Kidney (tissue), 13 donors: ENCODE measurements at regions not wholly inside any gene's neighbourhood (a gene's known extent, or its start where the extent isn't known, plus 50 kb on each side); places are given as distances from the start of the nearest gene placed in this dataset.

Source experiments
- DNase-seq, 5 donors: peaks; one replicate each; pipeline ENCODE4 v3.0.0-alpha.2; 2013 to 2020
- FAIRE-seq: peaks from 2 replicates; lab custom pipeline; 2012; peaks lifted over from hg19 to GRCh38; lab: Jason Lieb, UNC
- H3K27ac ChIP-seq, 2 donors: one replicate each; pipeline ENCODE4 v1.7.0; 2013; ENCODE audit warnings: low read depth in 2 of 2, low read length in 2 of 2, inconsistent platforms in 1 of 2
- H3K27me3 ChIP-seq: one replicate; pipeline ENCODE4 v1.7.1; 2013; ENCODE audit warnings: low read length, inconsistent platforms; ENCODE audit not compliant: control insufficient read depth, insufficient read depth
- H3K36me3 ChIP-seq, 3 donors: one replicate each; pipeline versions ENCODE4 v1.7.0 to v1.7.1; 2013; ENCODE audit warnings: low read length in 3 of 3, control low read depth in 1 of 3, inconsistent platforms in 1 of 3; ENCODE audit not compliant: insufficient read depth in 3 of 3, control insufficient read depth in 2 of 3
- H3K4me1 ChIP-seq, 3 donors: one replicate each; pipeline versions ENCODE4 v1.7.0 to v1.7.1; 2013; ENCODE audit warnings: low read length in 3 of 3, inconsistent platforms in 1 of 3, low read depth in 1 of 3; ENCODE audit not compliant: control insufficient read depth in 2 of 3, insufficient read depth in 2 of 3
- H3K4me3 ChIP-seq, 3 donors: one replicate each; pipeline versions ENCODE4 v1.7.0 to v1.8.1; 2013; ENCODE audit warnings: low read length in 3 of 3, control low read depth in 1 of 3, inconsistent platforms in 1 of 3
- H3K9ac ChIP-seq, 3 donors: one replicate each; pipeline versions ENCODE4 v1.7.0 to v1.7.1; 2013; ENCODE audit warnings: low read length in 3 of 3, control low read depth in 1 of 3, inconsistent platforms in 1 of 3
- H3K9me3 ChIP-seq, 3 donors: one replicate each; pipeline versions ENCODE4 v1.7.0 to v1.7.1; 2013; ENCODE audit warnings: low read length in 3 of 3, control low read depth in 1 of 3, inconsistent platforms in 1 of 3; ENCODE audit not compliant: control insufficient read depth in 2 of 3, insufficient read depth in 1 of 3
- intact Hi-C: fragments of 100-400 bp; cut with DNase I; formaldehyde crosslinking; loops from one replicate; pipeline ENCODE4 v1.11.1; 2022
- TF ChIP-seq, protein P1 (sequence below): IDR thresholded peaks from 3 replicates; pipeline ENCODE4 v1.5.1; 2012; ENCODE audit warnings: mild to moderate bottlenecking, moderate library complexity, borderline replicate concordance; ENCODE audit not compliant: insufficient read depth; ENCODE audit errors: extremely low read depth
- donor health status: control.
- donor health status: control.
- donor health status: control.
- donor health status: control.
- donor health status: control.
- donor health status: DM: yes; HTN: yes; CAD: no.
- donor health status: Normal renal cell carcinoma (clear cell type).

DNA sequence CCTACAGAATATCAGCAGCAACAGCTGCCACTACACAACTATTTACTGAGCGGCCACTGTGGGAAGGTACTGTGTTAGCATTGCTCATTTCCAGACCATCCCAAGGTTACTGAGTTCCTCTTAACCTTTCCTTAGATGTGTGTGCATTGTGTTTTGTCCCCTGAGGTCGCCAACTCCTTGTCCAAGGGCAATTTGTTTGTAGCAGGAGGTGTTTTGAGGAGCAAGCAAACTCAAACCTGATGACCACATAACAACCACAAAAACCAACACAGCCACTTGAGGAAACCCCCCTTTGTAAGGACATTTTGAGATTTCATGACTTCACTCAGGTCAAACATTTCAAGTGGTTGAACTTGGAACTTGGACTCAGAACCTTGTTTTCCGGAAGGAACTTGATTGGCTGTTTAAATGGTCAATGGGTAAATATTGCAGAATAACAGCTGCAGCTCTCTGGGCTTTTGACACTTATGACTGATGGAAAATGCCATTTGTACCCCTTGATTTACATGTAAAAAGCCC is 122.3 kb downstream of the MID1IP1 start:
- DNase-seq (no peak), FAIRE-seq (no peak)
- Histone ChIP-seq H3K27me3 (no peaks in the 10 kb centered on the region), H3K4me1 (no peaks in the 10 kb centered on the region), H3K9ac (no peak overlapping the region), H3K36me3 (no peaks in the 10 kb centered on the region), H3K27ac (no peak overlapping the region), H3K4me3 (no peak overlapping the region), H3K9me3 (no peaks in the 10 kb centered on the region)
- intact Hi-C loops = no loop called here
- TF ChIP-seq, protein P1, sequence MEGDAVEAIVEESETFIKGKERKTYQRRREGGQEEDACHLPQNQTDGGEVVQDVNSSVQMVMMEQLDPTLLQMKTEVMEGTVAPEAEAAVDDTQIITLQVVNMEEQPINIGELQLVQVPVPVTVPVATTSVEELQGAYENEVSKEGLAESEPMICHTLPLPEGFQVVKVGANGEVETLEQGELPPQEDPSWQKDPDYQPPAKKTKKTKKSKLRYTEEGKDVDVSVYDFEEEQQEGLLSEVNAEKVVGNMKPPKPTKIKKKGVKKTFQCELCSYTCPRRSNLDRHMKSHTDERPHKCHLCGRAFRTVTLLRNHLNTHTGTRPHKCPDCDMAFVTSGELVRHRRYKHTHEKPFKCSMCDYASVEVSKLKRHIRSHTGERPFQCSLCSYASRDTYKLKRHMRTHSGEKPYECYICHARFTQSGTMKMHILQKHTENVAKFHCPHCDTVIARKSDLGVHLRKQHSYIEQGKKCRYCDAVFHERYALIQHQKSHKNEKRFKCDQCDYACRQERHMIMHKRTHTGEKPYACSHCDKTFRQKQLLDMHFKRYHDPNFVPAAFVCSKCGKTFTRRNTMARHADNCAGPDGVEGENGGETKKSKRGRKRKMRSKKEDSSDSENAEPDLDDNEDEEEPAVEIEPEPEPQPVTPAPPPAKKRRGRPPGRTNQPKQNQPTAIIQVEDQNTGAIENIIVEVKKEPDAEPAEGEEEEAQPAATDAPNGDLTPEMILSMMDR = no peak

DNA sequence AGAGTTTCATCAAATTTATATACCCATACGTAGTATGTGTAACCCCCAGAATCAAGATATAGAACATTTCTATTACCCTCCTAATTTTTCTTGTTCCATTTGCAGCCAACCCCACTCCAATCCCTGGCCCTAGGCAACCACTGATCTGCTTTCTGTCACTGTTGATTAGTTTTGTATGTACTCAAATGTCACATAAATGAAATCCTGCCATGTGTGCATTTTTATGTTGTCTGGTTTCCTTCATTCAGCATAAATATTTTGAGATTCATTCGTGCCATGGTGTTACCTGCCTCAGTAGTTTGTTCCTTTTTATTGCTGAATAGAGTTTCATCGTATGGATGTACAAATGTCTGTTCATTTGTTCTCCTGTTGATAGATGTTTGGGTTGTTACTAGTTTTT is 126.3 kb downstream of the MID1IP1 start:
- TF ChIP-seq, protein P1 = no peak
- H3K9me3 ChIP-seq = no peaks in the 10 kb centered on the region
- H3K27ac ChIP-seq = no peak overlapping the region
- H3K36me3 ChIP-seq = no peaks in the 10 kb centered on the region
- no peak overlapping the region for H3K4me3 ChIP-seq
- intact Hi-C loops = no loop called here
- no peaks in the 10 kb centered on the region for H3K27me3 ChIP-seq
- H3K9ac ChIP-seq = no peak overlapping the region
- H3K4me1 ChIP-seq = no peaks in the 10 kb centered on the region
- DNase-seq = no peak
- no peak for FAIRE-seq

DNA sequence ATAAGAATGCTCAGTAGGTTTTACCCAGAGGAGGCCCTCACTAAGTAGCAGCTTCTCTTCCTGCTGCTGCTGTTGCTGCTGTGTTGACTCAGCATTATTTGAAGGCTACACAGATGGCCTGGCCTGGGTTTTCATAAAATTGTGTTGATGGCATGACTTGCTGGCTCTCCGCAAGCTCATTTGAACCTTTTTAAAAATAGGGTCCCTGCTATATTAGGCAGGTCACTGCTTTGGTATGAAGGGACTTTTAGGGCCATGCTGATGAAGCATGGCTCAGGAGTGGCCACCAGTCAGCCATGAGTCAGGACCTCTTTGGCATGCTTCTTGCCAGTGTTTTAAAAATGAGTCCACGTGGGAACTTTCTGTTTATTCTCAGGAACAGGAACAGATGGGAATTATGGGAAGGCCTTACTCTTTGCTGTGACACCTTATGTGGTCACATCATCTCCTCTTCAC is 128.7 kb downstream of the MID1IP1 start:
- H3K36me3 ChIP-seq = no peaks in the 10 kb centered on the region
- no peak overlapping the region for H3K27ac ChIP-seq
- H3K27me3 ChIP-seq = no peaks in the 10 kb centered on the region
- FAIRE-seq (no peak), DNase-seq (no peak)
- intact Hi-C loops = no loop called here
- H3K9me3 ChIP-seq = no peaks in the 10 kb centered on the region
- no peaks in the 10 kb centered on the region for H3K4me1 ChIP-seq
- no peak overlapping the region for H3K9ac ChIP-seq
- no peak overlapping the region for H3K4me3 ChIP-seq
- TF ChIP-seq, protein P1 = no peak

DNA sequence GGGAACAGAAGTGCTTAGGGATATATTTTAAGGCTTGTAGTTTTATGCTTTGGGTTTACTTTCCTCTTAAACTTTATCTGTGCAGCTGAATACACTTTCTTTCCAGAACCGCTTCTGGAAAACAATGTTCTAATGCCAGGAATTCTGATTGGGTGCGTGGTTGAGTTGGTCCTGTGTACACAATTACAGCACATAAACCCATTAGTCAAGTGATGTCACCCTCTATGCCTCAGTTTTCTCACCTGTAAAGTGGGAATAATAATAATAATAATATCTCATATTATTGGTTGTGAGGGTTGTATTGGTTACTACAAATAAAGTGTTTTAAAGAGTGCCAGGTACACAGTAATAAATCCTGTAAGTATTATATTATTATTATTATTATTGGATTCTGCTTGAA is 129.2 kb downstream of the MID1IP1 start:
- H3K9ac ChIP-seq = no peak overlapping the region
- intact Hi-C loops = no loop called here
- no peaks in the 10 kb centered on the region for H3K4me1 ChIP-seq
- H3K9me3 ChIP-seq = no peaks in the 10 kb centered on the region
- DNase-seq (no peak), FAIRE-seq (no peak)
- no peaks in the 10 kb centered on the region for H3K27me3 ChIP-seq
- H3K27ac ChIP-seq = no peak overlapping the region
- H3K36me3 ChIP-seq = no peaks in the 10 kb centered on the region
- H3K4me3 ChIP-seq = no peak overlapping the region
- TF ChIP-seq, protein P1 = no peak
